ENCODE measurements at regions not wholly inside any gene's neighbourhood (a gene's known extent, or its start where the extent isn't known, plus 50 kb on each side); places are given as distances from the start of the nearest gene placed in this dataset.

GRCh38 chr3:187618722-187619121 lies 51.5 kb downstream of the SST start:
- Histone ChIP-seq H3K27me3 (ENCODE audit: low read depth) (peaks cover 15% of the 10 kb centered on the region), H3K9me3 (replicated peaks) (no peaks in the 10 kb centered on the region), H3K27ac (replicated peaks) (no peak overlapping the region), H3K4me1 (no peaks in the 10 kb centered on the region), H3K4me3 (no peak overlapping the region), H3K36me3 (no peaks in the 10 kb centered on the region)
- no peak for TF ChIP-seq CTCF (IDR thresholded peaks at IDR 0.05; ENCODE audit: borderline replicate concordance)
- intact Hi-C loops (cut with micrococcal nuclease) = no loop called here
- DNase-seq = no peak

GRCh38 chr3:187617213-187617612 lies 53.0 kb downstream of the SST start:
- no peak for DNase-seq
- H3K9me3 ChIP-seq (replicated peaks) = no peaks in the 10 kb centered on the region
- no peak for TF ChIP-seq CTCF (IDR thresholded peaks at IDR 0.05; ENCODE audit: borderline replicate concordance)
- no peak overlapping the region for H3K4me3 ChIP-seq
- H3K4me1 ChIP-seq = no peaks in the 10 kb centered on the region
- H3K36me3 ChIP-seq = no peaks in the 10 kb centered on the region
- intact Hi-C loops (cut with micrococcal nuclease) = no loop called here
- H3K27me3 ChIP-seq (ENCODE audit: low read depth) = peaks cover 18% of the 10 kb centered on the region
- H3K27ac ChIP-seq (replicated peaks) = no peak overlapping the region

GRCh38 chr3:187616307-187616972 lies 53.8 kb downstream of the SST start:
- no peak overlapping the region for H3K4me3 ChIP-seq
- no peak overlapping the region for H3K27ac ChIP-seq (replicated peaks)
- H3K36me3 ChIP-seq = no peaks in the 10 kb centered on the region
- TF ChIP-seq CTCF (IDR thresholded peaks at IDR 0.05; ENCODE audit: borderline replicate concordance) = peak; percentile 74
- no peak for DNase-seq
- intact Hi-C loops (cut with micrococcal nuclease) = no loop called here
- H3K4me1 ChIP-seq = no peaks in the 10 kb centered on the region
- no peaks in the 10 kb centered on the region for H3K9me3 ChIP-seq (replicated peaks)
- H3K27me3 ChIP-seq (ENCODE audit: low read depth) = peaks cover 21% of the 10 kb centered on the region

GRCh38 chr3:187615630-187616029 lies 54.6 kb downstream of the SST start:
- intact Hi-C loops (cut with micrococcal nuclease) = no loop called here
- no peak for TF ChIP-seq CTCF (IDR thresholded peaks at IDR 0.05; ENCODE audit: borderline replicate concordance)
- Histone ChIP-seq H3K27me3 (ENCODE audit: low read depth) (peaks cover 21% of the 10 kb centered on the region), H3K4me3 (no peak overlapping the region), H3K4me1 (no peaks in the 10 kb centered on the region), H3K36me3 (no peaks in the 10 kb centered on the region), H3K27ac (replicated peaks) (no peak overlapping the region), H3K9me3 (replicated peaks) (no peaks in the 10 kb centered on the region)
- no peak for DNase-seq

- no peak for TF ChIP-seq CTCF (IDR thresholded peaks at IDR 0.05; ENCODE audit: borderline replicate concordance)
- no peak for DNase-seq
- H3K9me3 ChIP-seq (replicated peaks) = no peaks in the 10 kb centered on the region
- peaks cover 42% of the 10 kb centered on the region for H3K27me3 ChIP-seq (ENCODE audit: low read depth)
- intact Hi-C loops (cut with micrococcal nuclease) = no loop called here
- no peak overlapping the region for H3K4me3 ChIP-seq
- H3K4me1 ChIP-seq = no peaks in the 10 kb centered on the region
- H3K36me3 ChIP-seq = no peaks in the 10 kb centered on the region
- no peak overlapping the region for H3K27ac ChIP-seq (replicated peaks)
These were observed 57.5 kb downstream of the SST start for GRCh38 chr3:187612656-187613055.

Measured in left ventricle myocardium inferior (tissue), 1 donor.